NCI-H345 treated with DMSO at 0.1 percent for 48 hours (cell line): ENCODE measurements at regions not wholly inside any gene's neighbourhood (a gene's known extent, or its start where the extent isn't known, plus 50 kb on each side); places are given as distances from the start of the nearest gene placed in this dataset.

Source experiments
- DNase-seq: peaks from one replicate; lab custom pipeline; 2025; ENCODE audit not compliant: unreplicated experiment; lab: John Stamatoyannopoulos, UW

DNA sequence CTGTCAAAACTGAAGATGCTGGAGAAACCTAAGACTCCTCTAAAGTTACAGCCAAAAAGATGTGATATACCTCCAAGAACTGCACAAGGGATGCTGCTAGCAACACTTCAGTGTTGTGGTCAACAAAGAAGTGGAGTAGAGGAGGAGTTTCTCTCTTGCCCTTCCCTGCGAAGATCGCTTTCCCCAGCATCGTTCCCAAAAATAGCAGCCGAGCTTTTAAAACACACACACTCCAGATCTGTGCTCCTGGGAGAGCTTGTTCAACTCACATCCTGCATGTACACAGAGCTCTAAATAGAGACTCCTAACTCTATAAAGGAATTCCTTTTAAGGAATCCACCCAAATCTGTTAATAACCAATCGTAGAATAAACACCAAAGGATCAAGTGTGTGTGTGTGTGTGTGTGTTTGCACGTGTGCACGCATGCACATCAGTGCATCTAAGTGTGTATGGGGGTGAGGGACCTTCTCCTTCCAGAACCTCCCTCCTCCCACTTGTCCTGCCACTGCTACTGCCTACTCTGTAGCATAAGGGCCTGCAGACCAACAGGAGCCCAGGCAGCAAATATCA, 58.5 kb downstream of the PSMG1 start:
- no peak for DNase-seq

DNA sequence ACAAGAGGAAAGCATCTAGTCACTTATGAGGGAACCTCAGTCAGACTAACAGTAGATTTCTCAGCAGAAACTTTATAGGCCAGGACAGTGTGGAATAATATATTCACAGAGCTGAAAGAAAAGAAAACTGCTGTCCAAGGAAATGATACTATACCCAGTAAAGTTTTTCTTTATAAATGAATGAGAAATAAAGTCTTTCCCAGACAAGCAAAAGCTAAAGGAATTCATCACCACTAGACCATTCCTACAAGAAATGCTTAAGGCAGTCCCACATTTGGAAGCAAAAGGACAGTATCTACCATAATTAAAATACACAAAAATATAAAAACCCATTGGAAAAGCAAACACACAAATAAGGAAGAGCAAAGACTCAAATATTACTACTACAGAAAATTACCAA, 59.9 kb downstream of the PSMG1 start:
- DNase-seq: no peak

DNA sequence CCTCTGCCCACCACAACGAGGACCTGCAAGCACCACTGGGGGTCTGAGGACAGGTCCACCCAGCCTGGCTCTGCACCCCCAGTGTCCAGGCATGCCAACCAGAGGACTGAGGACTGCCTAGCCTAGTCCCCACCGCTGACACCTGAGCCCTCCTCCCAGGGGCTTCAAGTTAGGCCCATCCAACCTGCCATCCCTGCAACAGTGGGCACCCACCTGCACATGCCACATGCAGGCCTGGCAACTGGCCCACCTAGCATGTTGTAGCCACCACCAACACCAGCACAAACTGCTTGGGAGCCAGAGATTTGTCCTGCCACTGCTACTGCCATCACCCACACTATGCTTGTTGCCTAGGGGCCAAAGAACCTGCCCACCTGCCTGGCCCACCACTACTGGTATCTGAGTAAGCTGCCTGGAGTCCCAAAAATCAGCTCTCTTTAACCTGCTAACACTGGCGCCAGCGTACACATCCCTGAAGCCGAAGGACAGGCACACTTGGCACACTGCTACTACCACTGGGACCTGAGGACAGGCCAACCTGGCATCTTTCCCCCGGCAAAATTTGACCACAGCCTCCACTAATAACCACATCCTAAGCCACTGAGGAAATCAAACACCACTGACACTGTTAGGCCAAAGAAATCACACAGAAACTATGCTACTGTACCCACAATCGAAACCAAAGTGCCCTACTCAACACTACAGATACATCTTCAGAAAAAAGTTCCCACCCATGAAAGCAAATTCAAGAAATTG, 61.5 kb downstream of the PSMG1 start:
- no peak for DNase-seq

DNA sequence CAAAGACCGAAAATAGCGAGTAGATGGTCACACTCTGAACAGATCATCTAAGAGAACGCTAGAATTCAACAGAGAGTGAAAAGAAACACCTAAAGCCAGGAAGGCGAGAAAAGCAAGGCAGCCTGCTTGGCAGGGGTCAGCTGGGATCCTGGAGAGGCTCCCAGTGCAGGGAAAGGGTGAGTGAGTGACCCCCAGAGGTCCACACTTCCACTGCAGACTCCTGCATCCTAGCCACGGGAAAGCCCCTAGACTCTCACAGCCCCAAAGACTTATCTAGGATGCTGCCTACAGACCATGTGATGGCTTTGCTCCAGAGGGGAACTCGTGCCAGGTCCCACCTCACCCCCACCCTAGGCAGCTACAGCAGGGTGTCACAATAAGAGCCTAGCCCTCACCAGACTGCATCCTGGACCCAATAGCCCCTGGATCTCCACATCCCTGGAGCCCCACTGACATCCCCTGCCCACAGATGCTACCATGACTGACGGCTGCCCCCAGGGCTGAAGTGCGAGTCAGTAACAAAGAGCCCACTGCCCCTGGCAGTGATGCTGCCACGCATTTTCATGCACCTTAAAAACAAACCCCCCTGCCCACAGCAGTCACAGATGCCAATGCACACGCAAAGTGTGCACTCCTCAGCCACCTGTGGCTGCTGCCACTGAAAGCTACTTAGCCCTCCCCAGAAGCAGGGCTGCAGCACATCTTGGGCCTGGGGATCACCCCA, 62.2 kb downstream of the PSMG1 start:
- DNase-seq: no peak

DNA sequence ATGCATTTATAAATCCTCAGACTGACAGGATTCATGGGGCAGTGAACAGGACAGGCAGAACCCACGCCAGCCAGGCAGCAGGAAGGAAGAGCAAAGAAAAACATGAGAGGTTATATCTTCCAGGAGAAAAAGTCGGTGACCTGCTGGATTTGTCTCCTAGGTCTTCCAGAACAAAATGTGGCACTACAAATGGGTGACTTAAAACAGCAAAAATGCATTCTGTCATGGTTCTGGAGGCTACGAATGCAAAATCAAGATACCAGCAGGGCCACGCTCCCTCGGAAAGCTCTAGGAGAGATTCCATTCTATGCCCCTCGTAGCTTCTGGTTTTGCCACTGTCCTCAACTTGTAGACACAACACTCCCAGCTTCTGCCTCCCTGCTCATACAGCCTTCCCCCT, 63.4 kb downstream of the PSMG1 start:
- DNase-seq: no peak

DNA sequence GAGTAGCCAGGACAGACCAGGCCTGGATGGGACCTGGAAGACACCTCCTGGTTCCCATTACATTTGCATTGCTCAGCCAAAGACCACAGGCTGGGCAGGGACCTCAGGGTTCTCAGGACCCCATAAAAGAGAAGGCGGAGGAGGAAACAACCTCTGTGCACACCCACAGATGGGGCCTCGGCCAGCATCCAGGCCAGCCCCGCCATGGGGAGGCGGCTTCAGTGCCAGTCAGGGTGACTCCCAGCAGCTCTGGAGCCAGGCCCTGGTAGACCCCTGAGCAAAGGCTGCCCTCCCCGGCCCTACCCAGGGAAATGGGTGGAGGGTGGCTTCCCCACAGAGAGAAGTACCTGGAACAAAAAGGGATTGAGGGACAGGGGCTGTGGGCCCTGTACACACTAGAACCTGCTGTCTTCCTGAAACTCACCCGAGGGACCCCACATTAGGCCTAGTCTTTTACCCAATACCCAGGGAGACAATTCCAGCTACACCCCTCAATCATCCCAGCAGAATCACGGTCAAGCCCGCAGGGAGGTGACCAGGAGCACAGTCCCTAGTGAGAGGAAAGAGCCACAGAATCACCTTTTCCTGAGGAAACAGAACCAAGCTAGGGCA, 64.5 kb downstream of the PSMG1 start:
- DNase-seq: no peak

DNA sequence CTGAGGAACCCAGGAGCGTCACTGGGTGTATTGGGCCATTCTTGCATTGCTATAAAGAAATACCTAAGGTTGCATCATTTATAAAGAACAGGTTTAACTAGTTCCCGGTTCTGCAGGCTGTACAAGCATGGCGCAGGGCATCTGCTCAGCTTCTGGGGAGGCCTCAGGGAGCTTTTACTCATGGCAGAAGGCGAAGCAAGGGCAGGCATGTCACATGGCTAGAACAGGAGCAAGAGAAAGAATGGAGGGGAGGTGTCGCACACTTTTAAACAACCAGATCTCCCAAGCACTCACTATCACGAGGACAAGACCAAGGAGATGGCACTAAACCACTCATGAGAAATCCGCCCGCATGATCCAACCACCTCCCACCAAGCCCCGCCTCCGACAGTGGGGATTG, 65.2 kb downstream of the PSMG1 start:
- no peak for DNase-seq

DNA sequence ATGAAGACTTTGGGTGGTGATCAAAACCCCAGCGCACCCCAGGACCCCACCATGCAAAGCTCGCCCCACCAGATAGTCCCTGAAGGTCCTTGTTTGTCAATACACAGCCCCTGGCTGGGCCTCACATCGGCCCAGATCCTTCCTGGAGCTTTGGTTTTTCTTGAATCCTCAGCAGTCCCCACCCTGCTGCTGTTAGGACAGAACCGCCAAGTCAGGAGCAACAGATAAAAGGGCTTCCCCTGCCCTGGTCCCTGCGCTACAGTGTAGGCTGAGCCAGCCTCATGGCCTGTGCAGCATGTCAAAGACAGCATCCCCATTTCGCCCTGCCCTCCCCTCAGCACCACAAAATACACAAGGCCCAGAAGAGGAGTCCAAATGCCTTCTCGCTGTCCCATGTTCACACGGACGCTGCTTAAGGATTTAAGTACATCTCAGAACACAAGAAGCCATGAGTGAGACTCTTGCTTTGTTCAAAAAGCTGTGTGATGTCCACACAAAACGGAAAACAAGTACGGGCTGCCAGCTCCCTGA, 65.7 kb downstream of the PSMG1 start:
- no peak for DNase-seq

DNA sequence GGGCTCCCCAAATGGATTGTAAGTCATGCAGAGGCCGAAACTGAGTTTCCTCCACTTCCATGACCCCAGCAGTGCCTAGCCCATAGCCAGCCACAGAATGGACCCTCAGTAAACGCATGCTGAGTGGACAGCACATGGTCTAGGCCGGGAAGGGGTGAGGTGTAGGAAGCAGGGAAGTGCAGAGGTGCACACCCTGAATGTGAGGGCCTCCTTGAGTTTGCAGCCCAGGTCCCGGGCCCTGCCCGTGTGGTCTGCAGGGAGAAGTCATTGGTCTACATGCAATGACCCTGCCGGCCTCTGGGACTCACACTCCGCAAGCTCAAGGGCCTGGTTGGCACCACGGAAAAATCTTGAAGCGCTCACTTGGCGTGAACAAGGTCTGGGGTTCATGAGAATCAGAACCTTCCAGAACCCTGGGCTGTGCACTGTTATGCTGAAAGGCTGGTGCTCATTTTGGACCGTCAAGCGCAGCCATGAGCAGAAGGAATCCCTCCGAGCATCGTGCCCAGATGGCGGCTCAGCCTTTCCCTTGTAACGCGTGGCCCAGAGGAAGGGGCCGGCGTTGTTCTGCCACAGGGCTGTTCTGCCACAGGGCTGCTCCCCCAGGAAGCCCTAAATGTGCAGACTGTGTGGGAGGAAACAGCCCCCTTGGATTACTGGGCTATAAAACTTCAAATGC, 66.4 kb downstream of the PSMG1 start:
- DNase-seq: no peak

DNA sequence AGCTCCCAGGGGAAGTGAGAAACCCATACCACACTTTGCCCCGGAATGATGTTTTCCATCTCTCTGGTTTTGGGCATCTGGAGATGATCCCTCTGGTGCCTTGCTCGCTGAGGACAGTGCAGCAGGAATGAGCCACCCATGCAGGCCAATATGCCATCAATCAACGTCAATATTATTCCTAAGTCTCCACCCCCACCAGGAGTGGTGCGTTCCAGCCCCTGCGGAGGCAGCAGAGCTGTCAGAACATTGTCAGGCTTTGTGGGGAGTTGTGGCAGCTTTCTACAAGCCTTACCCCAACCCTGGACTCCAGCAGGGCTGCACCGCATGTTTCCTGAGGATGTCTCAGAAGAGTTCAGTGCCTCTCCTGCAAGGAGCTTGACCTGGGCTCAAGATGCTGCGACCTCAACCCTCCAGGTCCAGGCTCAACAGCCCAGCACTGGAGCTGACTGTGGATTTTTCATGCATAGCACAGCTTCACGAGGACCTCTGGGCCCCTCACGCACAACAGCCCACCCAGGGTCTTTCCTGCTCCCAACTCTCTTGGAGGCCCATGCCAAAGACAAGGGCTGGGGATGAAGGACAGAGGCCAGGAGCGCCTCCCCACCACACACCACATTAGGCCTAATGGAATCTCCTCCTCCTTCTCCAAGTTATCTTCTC, 67.5 kb downstream of the PSMG1 start:
- no peak for DNase-seq

DNA sequence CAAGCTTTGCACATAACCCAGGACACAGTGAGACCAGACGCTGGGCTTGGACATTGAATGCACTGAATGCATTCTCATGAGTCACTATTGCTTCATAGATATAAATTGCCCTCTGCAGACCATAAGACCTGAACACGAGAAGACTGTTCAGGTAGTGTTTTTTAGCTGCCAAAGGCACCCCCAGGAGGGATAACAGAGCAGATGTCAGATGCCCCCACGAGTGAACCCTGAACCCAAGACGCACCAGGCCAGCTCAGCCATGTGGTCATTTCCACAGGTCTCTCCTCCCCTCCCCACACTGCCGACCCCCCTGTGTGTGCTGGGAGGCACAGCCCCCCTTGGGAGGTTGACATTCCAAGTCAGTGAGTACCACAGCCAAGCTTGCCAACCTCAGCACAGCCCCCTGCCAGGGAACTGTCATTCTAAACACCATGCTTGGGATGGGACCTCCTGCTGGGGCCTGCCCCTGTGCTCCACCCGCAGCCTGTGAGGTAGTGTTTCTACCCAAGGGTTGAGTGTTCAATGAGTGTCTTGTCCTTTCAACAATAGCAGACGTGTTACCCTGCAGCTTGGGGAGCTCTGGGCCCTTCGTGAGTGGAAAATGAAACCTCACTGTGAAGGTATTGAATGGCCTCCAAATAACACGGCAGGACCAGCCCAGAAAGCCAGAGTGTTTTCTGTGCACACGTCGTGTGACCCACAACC, 68.2 kb downstream of the PSMG1 start:
- no peak for DNase-seq

DNA sequence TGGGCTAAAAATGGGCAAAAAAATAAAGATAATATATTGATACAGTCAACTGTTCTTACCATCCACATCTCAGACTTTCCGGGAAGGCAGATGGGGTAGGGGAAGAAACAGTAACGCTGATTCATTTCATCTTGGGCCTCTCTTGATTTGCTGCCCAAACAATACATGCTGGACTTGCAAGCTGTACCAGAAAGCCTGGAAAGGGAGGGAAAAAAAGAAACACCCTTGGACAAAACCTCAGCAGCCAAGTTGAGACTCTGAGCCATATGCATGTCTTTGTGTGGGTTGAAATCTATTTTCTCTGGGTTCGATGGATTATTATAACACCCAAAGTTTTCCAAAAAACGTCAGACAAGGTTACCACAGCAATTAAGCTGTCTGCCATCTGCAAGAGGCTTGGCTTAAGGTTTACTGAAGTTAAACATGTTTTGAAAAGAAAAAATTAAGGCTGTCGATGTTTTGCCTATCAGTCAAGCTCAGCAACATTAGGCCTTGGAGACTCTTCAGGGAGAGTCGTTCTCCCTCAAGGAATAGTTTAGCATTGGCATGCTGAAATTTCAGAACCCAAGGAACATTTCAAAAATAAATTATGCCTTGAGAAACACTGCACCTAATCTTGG, 71.2 kb downstream of the PSMG1 start:
- DNase-seq: no peak

DNA sequence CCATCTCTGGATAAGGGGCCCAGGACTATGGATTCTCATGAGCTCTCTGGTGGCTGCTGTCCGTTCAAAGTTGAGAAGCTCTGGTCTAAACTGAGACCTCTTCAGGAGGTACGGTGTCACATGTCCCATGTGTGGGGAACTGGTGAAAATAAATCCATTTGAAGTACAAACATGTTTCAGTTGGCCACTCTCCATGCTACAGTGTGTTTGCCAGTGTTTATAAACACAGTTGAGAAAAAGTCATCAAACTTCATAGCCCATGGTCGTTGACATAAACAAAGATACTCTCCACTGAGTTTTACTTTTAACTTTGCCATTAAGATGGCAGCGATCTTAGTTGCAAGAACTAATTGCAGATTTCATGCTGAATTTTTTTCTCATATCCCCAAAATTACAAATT, 72.8 kb downstream of the PSMG1 start:
- DNase-seq: no peak

DNA sequence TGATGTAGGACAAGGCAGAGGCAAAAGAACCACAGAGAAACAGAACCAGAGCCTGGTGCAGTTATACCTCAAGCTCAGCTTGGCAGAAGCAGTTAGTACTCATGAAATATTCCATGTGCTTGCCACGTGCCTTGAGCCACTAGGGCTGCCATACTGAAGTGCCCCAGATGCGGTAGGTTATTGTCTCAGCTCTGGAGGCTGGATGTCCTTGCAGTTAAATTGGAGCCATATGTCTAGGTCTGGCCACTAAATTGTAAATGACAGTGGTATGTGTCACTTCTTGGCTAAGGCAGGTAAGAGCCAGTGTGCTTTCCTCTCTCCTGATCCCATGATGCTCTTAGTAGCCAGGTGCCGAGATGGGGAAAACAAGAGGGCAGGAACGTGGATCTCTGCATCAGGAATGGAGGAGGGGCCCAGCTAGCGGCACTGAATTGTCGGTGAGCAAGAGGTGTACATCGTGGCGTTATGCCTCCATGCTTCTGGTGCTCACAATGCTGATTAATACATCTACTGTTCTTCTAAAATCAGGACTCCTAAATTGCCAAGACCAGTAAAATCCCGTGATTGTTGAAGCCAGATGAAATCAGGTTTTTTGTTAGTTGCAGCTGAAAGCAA, 73.5 kb downstream of the PSMG1 start:
- DNase-seq: no peak

DNA sequence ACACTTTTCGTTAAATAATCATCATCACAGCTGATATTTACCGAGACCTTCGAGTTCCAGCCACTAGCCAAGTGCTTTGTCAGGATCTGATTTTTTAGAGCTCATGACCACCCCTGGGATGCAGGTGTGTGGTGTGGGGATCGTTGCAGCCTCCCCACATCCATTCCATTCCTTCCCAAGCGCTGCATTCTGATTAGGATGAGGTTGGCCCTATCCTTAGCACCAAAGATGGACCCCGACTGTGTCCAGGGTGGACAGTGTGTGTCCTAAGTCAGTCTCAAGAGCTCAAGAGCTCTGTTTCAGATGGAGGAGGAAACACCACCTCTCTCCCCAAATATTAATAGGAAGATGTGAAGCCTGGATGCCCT, 74.1 kb downstream of the PSMG1 start:
- no peak for DNase-seq

DNA sequence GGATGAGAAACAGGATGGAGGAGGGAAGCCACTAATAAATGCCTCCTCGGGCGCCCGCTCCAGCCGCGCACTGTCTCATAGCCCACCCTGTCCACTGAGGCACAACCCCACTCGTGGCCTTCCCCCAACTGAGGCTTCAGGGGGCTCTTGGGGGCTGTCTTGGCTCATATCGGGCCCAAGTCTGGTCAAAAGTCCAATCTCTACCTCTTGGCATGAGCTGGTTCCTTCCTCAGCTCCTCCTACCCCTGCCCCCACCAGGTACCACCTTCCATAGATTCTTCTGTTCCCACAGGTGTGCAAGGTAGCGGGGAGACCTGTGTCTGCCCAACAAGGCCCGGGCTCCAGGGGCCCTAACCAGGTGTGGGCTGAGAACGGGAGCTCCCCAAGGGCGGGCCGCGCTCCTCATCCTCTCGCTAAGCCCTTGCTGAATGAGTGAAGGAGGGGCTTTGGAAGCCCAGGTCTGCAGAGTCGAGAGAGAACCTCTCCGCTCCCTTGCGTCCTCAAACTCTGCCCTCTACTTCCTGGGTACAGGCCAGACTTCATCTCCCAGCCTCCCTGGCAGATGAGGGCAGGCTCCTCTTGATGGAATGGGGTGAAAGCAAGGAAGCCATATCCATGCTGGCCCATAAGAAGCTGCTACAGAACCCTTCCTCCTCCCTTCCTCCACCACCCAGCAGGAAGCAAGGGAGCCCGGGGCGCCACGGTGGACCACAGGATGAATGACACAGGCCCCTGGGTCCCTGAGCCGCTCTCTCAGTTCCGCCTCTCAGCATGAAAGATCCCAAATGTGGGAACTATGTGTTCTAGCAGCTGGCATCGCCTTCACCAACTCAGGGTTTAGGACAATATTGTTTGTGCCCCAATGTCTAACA, 74.7 kb downstream of the PSMG1 start:
- DNase-seq: no peak

DNA sequence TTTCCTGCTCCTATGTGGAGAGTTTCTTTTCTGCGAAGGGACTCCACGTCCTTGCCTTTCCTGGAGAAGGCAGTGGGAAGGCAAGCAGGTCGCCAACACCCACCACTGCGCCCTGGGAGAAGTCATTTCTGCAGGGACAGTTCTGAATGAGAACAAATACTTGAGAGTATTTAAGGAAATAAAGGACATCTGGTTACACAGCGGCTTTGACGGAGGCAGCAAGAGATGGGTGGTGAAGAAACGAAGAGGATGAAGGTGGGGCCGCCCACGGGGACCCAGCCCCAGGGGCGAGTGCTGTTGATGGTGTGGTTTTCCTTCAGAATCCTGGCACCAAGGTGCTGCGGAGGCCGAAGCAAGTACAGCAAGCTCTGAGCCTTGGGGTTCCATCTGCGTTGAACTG, 75.5 kb downstream of the PSMG1 start:
- DNase-seq: no peak

DNA sequence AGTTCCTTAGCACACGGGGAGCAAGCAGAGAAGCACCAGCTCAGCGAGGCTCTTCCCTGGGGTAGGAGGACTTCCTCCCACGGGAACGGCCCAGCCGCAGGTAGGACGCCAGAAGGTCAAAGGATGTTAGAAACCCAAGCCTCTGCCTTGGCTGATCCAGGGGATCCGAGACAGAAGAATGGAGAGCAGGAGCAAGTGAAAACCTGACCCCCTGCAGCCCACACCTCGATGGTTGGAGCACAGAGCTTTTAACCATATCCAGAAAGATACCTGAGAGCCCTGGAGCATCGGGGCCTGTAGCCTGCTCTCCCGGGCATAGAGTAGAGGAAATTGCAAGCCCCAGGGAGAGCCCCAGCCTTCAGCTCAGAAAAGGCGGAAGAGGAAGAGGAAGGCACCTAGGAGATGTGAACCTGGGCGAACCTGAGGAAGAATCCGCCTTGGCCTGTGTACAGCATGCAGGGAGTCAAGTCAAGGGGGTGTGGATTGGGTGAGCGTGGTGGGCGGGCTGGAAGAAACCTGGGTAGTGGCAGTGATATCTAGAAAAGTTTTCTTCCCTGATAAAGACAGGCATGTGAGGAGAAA, 76.3 kb downstream of the PSMG1 start:
- DNase-seq: no peak
